ENCODE measurements at regions not wholly inside any gene's neighbourhood (a gene's known extent, or its start where the extent isn't known, plus 50 kb on each side); places are given as distances from the start of the nearest gene placed in this dataset.
"Not testable (repeated sequence)": the region's sequence is repeated elsewhere in the genome, so short reads cannot be mapped to it uniquely, and the experiment has no call there.

GRCh38 chr4:149183638-149184037 is 632.0 kb downstream of the IQCM start:
- no peak for DNase-seq
- peaks cover 6 to 18% (median 9%) of the 10 kb centered on the region in 7 donors for H3K9me3 Mint-ChIP-seq
- no peaks in the 10 kb centered on the region for H3K4me1 Mint-ChIP-seq
- H3K27ac Mint-ChIP-seq = no peak overlapping the region
- no peaks in the 10 kb centered on the region for H3K36me3 Mint-ChIP-seq
- no peak overlapping the region for H3K4me3 Mint-ChIP-seq
- ATAC-seq (ENCODE audit: low read depth in 2 of 2) = no peak
- H3K27me3 Mint-ChIP-seq = no peaks in the 10 kb centered on the region

GRCh38 chr4:149181459-149181858 is 634.2 kb downstream of the IQCM start:
- not testable (repeated sequence) for H3K36me3 Mint-ChIP-seq; H3K27ac Mint-ChIP-seq; H3K4me3 Mint-ChIP-seq; H3K4me1 Mint-ChIP-seq; ATAC-seq (ENCODE audit: low read depth in 2 of 2); H3K27me3 Mint-ChIP-seq; DNase-seq
- peaks cover 7 to 18% (median 11%) of the 10 kb centered on the region in 7 donors for H3K9me3 Mint-ChIP-seq

- no peaks in the 10 kb centered on the region for H3K27me3 Mint-ChIP-seq
- no peaks in the 10 kb centered on the region for H3K36me3 Mint-ChIP-seq
- no peak overlapping the region for H3K27ac Mint-ChIP-seq
- H3K4me1 Mint-ChIP-seq = no peaks in the 10 kb centered on the region
- H3K4me3 Mint-ChIP-seq = no peak overlapping the region
- ATAC-seq (ENCODE audit: low read depth in 2 of 2) (no peak), DNase-seq (no peak)
- peaks cover under 1 to 16% (median 9%) of the 10 kb centered on the region in 7 donors for H3K9me3 Mint-ChIP-seq
These were observed 639.6 kb downstream of the IQCM start for GRCh38 chr4:149176039-149176438.

GRCh38 chr4:149175549-149175948 is 640.1 kb downstream of the IQCM start:
- ATAC-seq (ENCODE audit: low read depth in 2 of 2) = no peak
- no peak for DNase-seq
- Mint-ChIP-seq H3K36me3 (no peaks in the 10 kb centered on the region), H3K9me3 (peaks cover 0 to 13% (median 9%) of the 10 kb centered on the region in 7 donors), H3K27me3 (no peaks in the 10 kb centered on the region), H3K4me1 (no peaks in the 10 kb centered on the region), H3K27ac (no peak overlapping the region), H3K4me3 (no peak overlapping the region)

GRCh38 chr4:149173241-149174013 is 642.2 kb downstream of the IQCM start:
- Mint-ChIP-seq H3K4me1 (no peaks in the 10 kb centered on the region), H3K36me3 (no peaks in the 10 kb centered on the region), H3K4me3 (no peak overlapping the region), H3K27ac (no peak overlapping the region), H3K9me3 (peaks cover 0 to 7% (median 0%) of the 10 kb centered on the region in 7 donors), H3K27me3 (no peaks in the 10 kb centered on the region)
- no peak for ATAC-seq (ENCODE audit: low read depth in 2 of 2)
- no peak for DNase-seq

GRCh38 chr4:149168645-149169044 is 647.0 kb downstream of the IQCM start:
- Mint-ChIP-seq H3K36me3 (no peaks in the 10 kb centered on the region), H3K9me3 (peaks cover 0 to 4% (median 0%) of the 10 kb centered on the region in 7 donors), H3K27ac (no peak overlapping the region), H3K4me3 (no peak overlapping the region), H3K4me1 (no peaks in the 10 kb centered on the region), H3K27me3 (no peaks in the 10 kb centered on the region)
- DNase-seq = no peak
- ATAC-seq (ENCODE audit: low read depth in 2 of 2) = no peak

- Mint-ChIP-seq H3K4me3 (no peak overlapping the region), H3K27ac (no peak overlapping the region), H3K27me3 (no peaks in the 10 kb centered on the region), H3K36me3 (no peaks in the 10 kb centered on the region), H3K9me3 (peaks cover 0 to 4% (median 0%) of the 10 kb centered on the region in 7 donors), H3K4me1 (no peaks in the 10 kb centered on the region)
- ATAC-seq (ENCODE audit: low read depth in 2 of 2) (no peak), DNase-seq (no peak)
These were observed 648.8 kb downstream of the IQCM start for GRCh38 chr4:149166876-149167275.

- Mint-ChIP-seq H3K4me1 (no peaks in the 10 kb centered on the region), H3K27me3 (no peaks in the 10 kb centered on the region), H3K36me3 (no peaks in the 10 kb centered on the region), H3K4me3 (no peak overlapping the region), H3K27ac (no peak overlapping the region), H3K9me3 (peaks cover 0 to 4% (median 0%) of the 10 kb centered on the region in 7 donors)
- ATAC-seq (ENCODE audit: low read depth in 2 of 2) (no peak), DNase-seq (no peak)
These were observed 649.3 kb downstream of the IQCM start for GRCh38 chr4:149166365-149166764.

- no peak for DNase-seq
- H3K9me3 Mint-ChIP-seq = peaks cover 0 to 4% (median 0%) of the 10 kb centered on the region in 7 donors
- no peak for ATAC-seq (ENCODE audit: low read depth in 2 of 2)
- H3K27me3 Mint-ChIP-seq = no peaks in the 10 kb centered on the region
- no peak overlapping the region for H3K27ac Mint-ChIP-seq
- H3K4me1 Mint-ChIP-seq = no peaks in the 10 kb centered on the region
- no peak overlapping the region for H3K4me3 Mint-ChIP-seq
- H3K36me3 Mint-ChIP-seq = no peaks in the 10 kb centered on the region
These were observed 651.4 kb downstream of the IQCM start for GRCh38 chr4:149164282-149164681.

- no peak overlapping the region for H3K27ac Mint-ChIP-seq
- H3K9me3 Mint-ChIP-seq = peaks cover 0 to 11% (median 0%) of the 10 kb centered on the region in 7 donors
- H3K27me3 Mint-ChIP-seq = no peaks in the 10 kb centered on the region
- no peak for DNase-seq
- H3K4me3 Mint-ChIP-seq = no peak overlapping the region
- ATAC-seq (ENCODE audit: low read depth in 2 of 2) = no peak
- H3K4me1 Mint-ChIP-seq = no peaks in the 10 kb centered on the region
- H3K36me3 Mint-ChIP-seq = no peaks in the 10 kb centered on the region
These were observed 654.4 kb downstream of the IQCM start for GRCh38 chr4:149161247-149161646.

GRCh38 chr4:149160370-149160769 is 655.3 kb downstream of the IQCM start:
- no peak for ATAC-seq (ENCODE audit: low read depth in 2 of 2)
- Mint-ChIP-seq H3K4me1 (no peaks in the 10 kb centered on the region), H3K27ac (no peak overlapping the region), H3K4me3 (no peak overlapping the region), H3K27me3 (no peaks in the 10 kb centered on the region), H3K36me3 (no peaks in the 10 kb centered on the region), H3K9me3 (peaks cover 0 to 13% (median 0%) of the 10 kb centered on the region in 7 donors)
- no peak for DNase-seq

- H3K36me3 Mint-ChIP-seq = no peaks in the 10 kb centered on the region
- H3K27ac Mint-ChIP-seq = no peak overlapping the region
- no peak overlapping the region for H3K4me3 Mint-ChIP-seq
- DNase-seq = no peak
- no peaks in the 10 kb centered on the region for H3K4me1 Mint-ChIP-seq
- ATAC-seq (ENCODE audit: low read depth in 2 of 2) = no peak
- H3K9me3 Mint-ChIP-seq = peaks cover 0 to 13% (median 0%) of the 10 kb centered on the region in 7 donors
- no peaks in the 10 kb centered on the region for H3K27me3 Mint-ChIP-seq
These were observed 656.8 kb downstream of the IQCM start for GRCh38 chr4:149158817-149159216.

GRCh38 chr4:149145803-149146202 is 669.8 kb downstream of the IQCM start:
- Mint-ChIP-seq H3K27ac (no peak overlapping the region), H3K9me3 (peaks cover 0 to 7% (median 0%) of the 10 kb centered on the region in 7 donors), H3K36me3 (no peaks in the 10 kb centered on the region), H3K4me3 (no peak overlapping the region), H3K4me1 (no peaks in the 10 kb centered on the region), H3K27me3 (peaks cover 5 to 17% (median 11%) of the 10 kb centered on the region in 3 donors)
- ATAC-seq (ENCODE audit: low read depth in 2 of 2) (no peak), DNase-seq (no peak)

GRCh38 chr4:149144060-149144459 is 671.6 kb downstream of the IQCM start:
- Mint-ChIP-seq H3K4me1 (no peaks in the 10 kb centered on the region), H3K36me3 (no peaks in the 10 kb centered on the region), H3K27me3 (peaks cover 5 to 17% (median 11%) of the 10 kb centered on the region in 3 donors), H3K27ac (no peak overlapping the region), H3K9me3 (peaks cover 0 to 7% (median 0%) of the 10 kb centered on the region in 7 donors), H3K4me3 (no peak overlapping the region)
- no peak for ATAC-seq (ENCODE audit: low read depth in 2 of 2)
- DNase-seq = no peak

Measured in naive B cell (primary cell).